ENCODE measurements at regions not wholly inside any gene's neighbourhood (a gene's known extent, or its start where the extent isn't known, plus 50 kb on each side); places are given as distances from the start of the nearest gene placed in this dataset.

DNA sequence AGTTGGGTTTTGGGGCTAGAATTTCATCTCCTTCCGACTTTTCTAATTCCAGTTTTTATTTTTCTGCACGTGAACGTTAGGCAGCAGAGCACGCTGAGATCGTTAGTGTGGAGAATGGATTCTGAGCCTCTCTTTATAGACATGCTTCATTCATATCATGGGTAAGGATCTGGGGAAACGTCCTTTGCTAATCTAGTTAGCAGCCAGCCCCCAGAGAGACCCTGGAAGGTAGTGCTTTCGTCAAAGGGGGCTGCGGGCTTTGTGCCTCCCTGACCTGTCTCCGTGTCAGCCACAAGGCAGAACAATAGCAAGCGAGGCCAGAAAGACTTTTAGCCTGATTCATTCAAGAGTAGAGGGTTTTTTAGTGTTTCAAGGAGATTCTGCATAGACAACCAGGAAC, 196.3 kb upstream of the KLF6 start:
- Histone ChIP-seq H3K79me2 (ENCODE audit: control insufficient read depth, insufficient read depth, low read length) (no peaks in the 10 kb centered on the region), H4K20me1 (replicated peaks; ENCODE audit: control insufficient read depth, insufficient read depth, low read length) (no peaks in the 10 kb centered on the region), H3K9me3 (replicated peaks; ENCODE audit: control insufficient read depth, insufficient read depth, low read depth, low read length) (no peaks in the 10 kb centered on the region), H3K9me1 (ENCODE audit: control insufficient read depth, insufficient read depth, low read length) (no peaks in the 10 kb centered on the region), H3K9ac (ENCODE audit: insufficient read depth in 1 of 2, low read depth in 2 of 2, low read length in 2 of 2) (no peak overlapping the region), H3K4me2 (ENCODE audit: insufficient read depth, low read length) (no peak overlapping the region), H3K4me1 (replicated peaks in 1 of 2; ENCODE audit: control insufficient read depth in 2 of 2, insufficient read depth in 2 of 2, low read length in 2 of 2) (no peaks in the 10 kb centered on the region; a peak in 1 of 5 replicates), H3K4me3 (no peak overlapping the region), H2AFZ (ENCODE audit: low read depth, low read length) (no peak overlapping the region), H3K36me3 (ENCODE audit: control insufficient read depth, insufficient read depth, low read length) (no peaks in the 10 kb centered on the region), H3K27ac (ENCODE audit: extremely low read depth, low read depth, low read length) (no peak overlapping the region), H3K27me3 (ENCODE audit: control insufficient read depth in 2 of 2, insufficient read depth in 2 of 2, low read length in 2 of 2) (peaks cover 0 to 13% of the 10 kb centered on the region in 2 experiments; a peak in 2 of 5 replicates)
- ATAC-seq (no peak), FAIRE-seq (no peak), DNase-seq (ENCODE audit: extremely low read depth in 1 of 4, low spot score in 3 of 4) (no peak)
- POLR2A ChIA-PET, result interaction anchor here (0.7 to 1.8 kb wide), 3 partner anchors 15 to 196 kb away, joined by 3 to 6 read pairs (median 3); partner anchors contain the start of gene KLF6
- BruUV-seq (replicated peaks), result no TSS peak
- intact Hi-C loops (cut with micrococcal nuclease) (no loop called here), in situ Hi-C loops (cut with MboI) (no loop called here)
- WGBS (ENCODE audit: insufficient coverage, low coverage, missing lambda C conversion rate), result 23% methylated on average over 10 of the region's 10 CpGs
- TF ChIP-seq BRD4 (IDR thresholded peaks at IDR 0.05), result no peak
- TF ChIP-seq ZNF584 (CRISPR knock-in tag; IDR thresholded peaks at IDR 0.05; ENCODE audit: low read depth), result no peak
- no peak for TF ChIP-seq ZNF197 (CRISPR knock-in tag; IDR thresholded peaks at IDR 0.05; ENCODE audit: low read depth)
- TF ChIP-seq, protein P1, sequence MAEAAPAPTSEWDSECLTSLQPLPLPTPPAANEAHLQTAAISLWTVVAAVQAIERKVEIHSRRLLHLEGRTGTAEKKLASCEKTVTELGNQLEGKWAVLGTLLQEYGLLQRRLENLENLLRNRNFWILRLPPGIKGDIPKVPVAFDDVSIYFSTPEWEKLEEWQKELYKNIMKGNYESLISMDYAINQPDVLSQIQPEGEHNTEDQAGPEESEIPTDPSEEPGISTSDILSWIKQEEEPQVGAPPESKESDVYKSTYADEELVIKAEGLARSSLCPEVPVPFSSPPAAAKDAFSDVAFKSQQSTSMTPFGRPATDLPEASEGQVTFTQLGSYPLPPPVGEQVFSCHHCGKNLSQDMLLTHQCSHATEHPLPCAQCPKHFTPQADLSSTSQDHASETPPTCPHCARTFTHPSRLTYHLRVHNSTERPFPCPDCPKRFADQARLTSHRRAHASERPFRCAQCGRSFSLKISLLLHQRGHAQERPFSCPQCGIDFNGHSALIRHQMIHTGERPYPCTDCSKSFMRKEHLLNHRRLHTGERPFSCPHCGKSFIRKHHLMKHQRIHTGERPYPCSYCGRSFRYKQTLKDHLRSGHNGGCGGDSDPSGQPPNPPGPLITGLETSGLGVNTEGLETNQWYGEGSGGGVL (CRISPR knock-in tag; IDR thresholded peaks at IDR 0.05), result no peak
- TF ChIP-seq ZNF592 (IDR thresholded peaks at IDR 0.05), result no peak
- TF ChIP-seq HMG20B (CRISPR knock-in tag; IDR thresholded peaks at IDR 0.05), result no peak
- TF ChIP-seq NFATC3 (IDR thresholded peaks at IDR 0.05), result no peak
- TF ChIP-seq ATF1 (CRISPR knock-in tag; IDR thresholded peaks at IDR 0.05), result no peak
- no peak for TF ChIP-seq ATF1 (tag; IDR thresholded peaks at IDR 0.05)
- no peak for TF ChIP-seq ZNF696 (CRISPR knock-in tag; conservative IDR thresholded peaks at IDR 0.05)
- CTCF ChIA-PET (ENCODE audit: low intra/inter-chr PET ratio), result no interaction called here

All from K562 (cell line).